Skeletal muscle tissue (tissue), 3 donors: ENCODE measurements at regions not wholly inside any gene's neighbourhood (a gene's known extent, or its start where the extent isn't known, plus 50 kb on each side); places are given as distances from the start of the nearest gene placed in this dataset.

ENCODE experiments used
- H3K27ac ChIP-seq: one replicate; pipeline ENCODE4 v1.7.0; 2013; ENCODE audit warnings: mild to moderate bottlenecking, low read depth, low read length, inconsistent platforms
- H3K27me3 ChIP-seq, 3 donors: one replicate each; pipeline ENCODE4 v1.7.0; 2013; ENCODE audit warnings: low read length in 3 of 3; ENCODE audit not compliant: control insufficient read depth in 3 of 3, insufficient read depth in 3 of 3
- H3K36me3 ChIP-seq, 3 donors: one replicate each; pipeline ENCODE4 v1.7.0; 2013; ENCODE audit warnings: low read length in 3 of 3; ENCODE audit not compliant: control insufficient read depth in 3 of 3, insufficient read depth in 3 of 3
- H3K4me1 ChIP-seq, 3 donors: one replicate each; pipeline ENCODE4 v1.7.0; 2013; ENCODE audit warnings: low read length in 3 of 3, mild to moderate bottlenecking in 3 of 3; ENCODE audit not compliant: control insufficient read depth in 3 of 3, insufficient read depth in 3 of 3
- H3K4me3 ChIP-seq, 3 donors: one replicate each; pipeline ENCODE4 v1.7.0; 2013; ENCODE audit warnings: low read length in 3 of 3
- H3K9ac ChIP-seq, 3 donors: one replicate each; pipeline ENCODE4 v1.7.0; 2013; ENCODE audit warnings: low read length in 3 of 3, mild to moderate bottlenecking in 3 of 3, moderate library complexity in 2 of 3, low read depth in 1 of 3
- H3K9me3 ChIP-seq, 3 donors: one replicate each; pipeline ENCODE4 v1.7.0; 2013; ENCODE audit warnings: low read length in 3 of 3; ENCODE audit not compliant: control insufficient read depth in 3 of 3
- donor health status: Osteomylitis.

- Histone ChIP-seq H3K4me1 (no peaks in the 10 kb centered on the region), H3K27ac (no peak overlapping the region)
These were observed 118.4 kb downstream of the BTG1 start for GRCh38 chr12:92027243-92027642.

GRCh38 chr12:92025462-92026207 is 120.0 kb downstream of the BTG1 start:
- H3K36me3 ChIP-seq = no peaks in the 10 kb centered on the region

More at GRCh38 chr12:92027243-92027642, 118.4 kb downstream of the BTG1 start:
- H3K9ac ChIP-seq = no peak overlapping the region
- no peaks in the 10 kb centered on the region for H3K9me3 ChIP-seq
- H3K27me3 ChIP-seq = no peaks in the 10 kb centered on the region
- H3K36me3 ChIP-seq = no peaks in the 10 kb centered on the region
- H3K4me3 ChIP-seq = no peak overlapping the region

GRCh38 chr12:92022093-92022492 is 123.6 kb downstream of the BTG1 start:
- no peaks in the 10 kb centered on the region for H3K4me1 ChIP-seq
- no peak overlapping the region for H3K4me3 ChIP-seq
- H3K27ac ChIP-seq = no peak overlapping the region
- H3K9ac ChIP-seq = no peak overlapping the region
- no peaks in the 10 kb centered on the region for H3K27me3 ChIP-seq
- H3K9me3 ChIP-seq = no peaks in the 10 kb centered on the region
- H3K36me3 ChIP-seq = no peaks in the 10 kb centered on the region

More at GRCh38 chr12:92025462-92026207, 120.0 kb downstream of the BTG1 start:
- H3K9ac ChIP-seq = no peak overlapping the region
- H3K9me3 ChIP-seq = no peaks in the 10 kb centered on the region
- no peaks in the 10 kb centered on the region for H3K4me1 ChIP-seq
- H3K27ac ChIP-seq = no peak overlapping the region
- no peaks in the 10 kb centered on the region for H3K27me3 ChIP-seq
- no peak overlapping the region for H3K4me3 ChIP-seq

- H3K4me3 ChIP-seq = no peak overlapping the region
- H3K4me1 ChIP-seq = no peaks in the 10 kb centered on the region
- H3K36me3 ChIP-seq = no peaks in the 10 kb centered on the region
- no peaks in the 10 kb centered on the region for H3K27me3 ChIP-seq
- no peak overlapping the region for H3K9ac ChIP-seq
- no peaks in the 10 kb centered on the region for H3K9me3 ChIP-seq
- H3K27ac ChIP-seq = no peak overlapping the region
These were observed 124.0 kb downstream of the BTG1 start for GRCh38 chr12:92021666-92022035.

- H3K9me3 ChIP-seq = no peaks in the 10 kb centered on the region
- no peak overlapping the region for H3K4me3 ChIP-seq
- no peak overlapping the region for H3K9ac ChIP-seq
- H3K27me3 ChIP-seq = no peaks in the 10 kb centered on the region
- H3K27ac ChIP-seq = no peak overlapping the region
- H3K4me1 ChIP-seq = no peaks in the 10 kb centered on the region
- H3K36me3 ChIP-seq = no peaks in the 10 kb centered on the region
These were observed 124.5 kb downstream of the BTG1 start for GRCh38 chr12:92020983-92021665.

- Histone ChIP-seq H3K9ac (no peak overlapping the region), H3K36me3 (no peaks in the 10 kb centered on the region), H3K4me3 (no peak overlapping the region), H3K27me3 (no peaks in the 10 kb centered on the region), H3K9me3 (no peaks in the 10 kb centered on the region), H3K27ac (no peak overlapping the region), H3K4me1 (no peaks in the 10 kb centered on the region)
These were observed 126.0 kb downstream of the BTG1 start for GRCh38 chr12:92019491-92020277.

- Histone ChIP-seq H3K27me3 (no peaks in the 10 kb centered on the region), H3K27ac (no peak overlapping the region), H3K36me3 (no peaks in the 10 kb centered on the region), H3K4me3 (no peak overlapping the region), H3K4me1 (no peaks in the 10 kb centered on the region), H3K9me3 (no peaks in the 10 kb centered on the region), H3K9ac (no peak overlapping the region)
These were observed 133.0 kb downstream of the BTG1 start for GRCh38 chr12:92012691-92013090.

GRCh38 chr12:92010853-92011701 is 134.6 kb downstream of the BTG1 start:
- Histone ChIP-seq H3K27me3 (no peaks in the 10 kb centered on the region), H3K9me3 (no peaks in the 10 kb centered on the region), H3K4me1 (no peaks in the 10 kb centered on the region), H3K27ac (no peak overlapping the region), H3K36me3 (no peaks in the 10 kb centered on the region), H3K9ac (no peak overlapping the region), H3K4me3 (no peak overlapping the region)

- Histone ChIP-seq H3K4me3 (no peak overlapping the region), H3K27ac (no peak overlapping the region), H3K36me3 (no peaks in the 10 kb centered on the region), H3K9ac (no peak overlapping the region), H3K27me3 (no peaks in the 10 kb centered on the region), H3K4me1 (no peaks in the 10 kb centered on the region), H3K9me3 (no peaks in the 10 kb centered on the region)
These were observed 135.3 kb downstream of the BTG1 start for GRCh38 chr12:92010368-92010767.
